IgD-negative memory B cell (primary cell): ENCODE measurements at regions not wholly inside any gene's neighbourhood (a gene's known extent, or its start where the extent isn't known, plus 50 kb on each side); places are given as distances from the start of the nearest gene placed in this dataset.

Experiments
- H3K27ac Mint-ChIP-seq, 3 donors: one replicate each; pipeline ENCODE4 v1.8.0; 2020 to 2022; ENCODE audit warnings: mild to moderate bottlenecking in 3 of 3, mixed read lengths in 3 of 3, moderate library complexity in 1 of 3
- H3K27me3 Mint-ChIP-seq: one replicate; pipeline ENCODE4 v1.8.0; 2021; ENCODE audit warnings: mixed read lengths
- H3K36me3 Mint-ChIP-seq: one replicate; pipeline ENCODE4 v1.8.0; 2020; ENCODE audit warnings: mild to moderate bottlenecking, mixed read lengths
- H3K4me1 Mint-ChIP-seq, 3 donors: one replicate each; pipeline ENCODE4 v1.8.0; 2020 to 2022; ENCODE audit warnings: mixed read lengths in 3 of 3, mild to moderate bottlenecking in 1 of 3
- H3K4me3 Mint-ChIP-seq, 4 donors: one replicate each; pipeline ENCODE4 v1.8.0; 2020 to 2022; ENCODE audit warnings: mild to moderate bottlenecking in 4 of 4, mixed read lengths in 4 of 4, moderate library complexity in 3 of 4
- H3K9me3 Mint-ChIP-seq, 3 donors: one replicate each; pipeline ENCODE4 v1.8.0; 2020 to 2021; ENCODE audit warnings: mixed read lengths in 3 of 3, mild to moderate bottlenecking in 1 of 3

- no peaks in the 10 kb centered on the region for H3K4me1 Mint-ChIP-seq
- H3K27ac Mint-ChIP-seq, result peak overlapping the region in 2 of 3 donors; percentile 27 to 36
- no peak overlapping the region for H3K4me3 Mint-ChIP-seq
- no peaks in the 10 kb centered on the region for H3K36me3 Mint-ChIP-seq
- H3K9me3 Mint-ChIP-seq, result no peaks in the 10 kb centered on the region
- H3K27me3 Mint-ChIP-seq, result no peaks in the 10 kb centered on the region
Observed at GRCh38 chr6:137779982-137780381, 87.1 kb upstream of the TNFAIP3 start.

DNA sequence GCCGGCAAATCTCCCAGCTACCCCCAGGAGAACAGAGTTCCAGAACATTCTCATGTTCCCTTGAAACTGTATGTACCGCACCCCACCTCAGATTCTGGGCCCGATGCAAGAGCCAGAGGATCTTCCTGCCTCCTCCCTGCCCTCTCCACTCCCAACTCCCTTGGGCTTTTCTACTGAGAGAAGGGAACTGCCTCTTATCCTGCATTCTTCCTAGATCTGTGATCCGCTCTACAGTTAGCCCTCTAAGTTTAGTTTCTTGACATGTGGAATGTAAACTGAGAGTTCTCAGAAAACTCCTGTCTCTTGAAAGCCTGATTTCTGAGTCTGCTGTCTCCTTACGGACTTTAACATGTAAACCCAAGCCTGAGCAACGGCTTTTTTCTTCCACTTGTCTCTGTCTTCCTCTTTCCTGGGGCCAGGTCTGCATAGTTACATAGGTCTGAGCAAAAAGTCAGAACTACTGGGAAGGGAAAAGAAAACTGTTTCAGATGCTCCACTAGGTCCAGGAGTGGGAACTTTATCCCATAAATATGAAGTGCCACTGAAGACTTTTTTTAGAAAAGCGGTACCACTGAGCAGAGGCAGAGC, 86.5 kb upstream of the TNFAIP3 start:
- Mint-ChIP-seq H3K9me3 (no peaks in the 10 kb centered on the region), H3K27ac (peak overlapping the region in 1 of 3 donors; percentile 27), H3K27me3 (no peaks in the 10 kb centered on the region), H3K36me3 (no peaks in the 10 kb centered on the region), H3K4me1 (no peaks in the 10 kb centered on the region), H3K4me3 (peak overlapping the region in 1 of 4 donors; percentile 65)

DNA sequence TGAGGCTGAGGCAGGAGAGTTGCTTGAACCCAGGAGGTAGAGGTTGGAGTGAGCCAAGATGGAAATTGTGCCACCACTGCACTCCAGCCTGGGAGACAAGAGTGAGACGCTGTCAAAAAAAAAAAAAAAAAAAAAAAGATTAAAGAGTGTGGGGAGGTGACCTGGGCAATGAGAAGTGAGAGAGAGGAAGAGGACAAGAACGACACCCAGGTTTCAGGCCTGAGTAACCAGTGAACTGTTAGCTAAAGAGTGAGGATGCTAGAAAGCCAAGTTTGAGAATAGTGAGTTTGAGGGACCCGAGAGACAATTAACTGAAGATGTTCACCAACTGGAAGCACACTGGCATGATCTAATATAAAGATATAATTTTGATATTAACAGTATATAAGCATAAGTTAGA, 85.4 kb upstream of the TNFAIP3 start:
- H3K27me3 Mint-ChIP-seq, result no peaks in the 10 kb centered on the region
- H3K27ac Mint-ChIP-seq, result peak overlapping the region in 1 of 3 donors; percentile 32
- H3K4me1 Mint-ChIP-seq, result no peaks in the 10 kb centered on the region
- no peak overlapping the region for H3K4me3 Mint-ChIP-seq
- H3K36me3 Mint-ChIP-seq, result no peaks in the 10 kb centered on the region
- no peaks in the 10 kb centered on the region for H3K9me3 Mint-ChIP-seq

- H3K9me3 Mint-ChIP-seq, result no peaks in the 10 kb centered on the region
- no peaks in the 10 kb centered on the region for H3K27me3 Mint-ChIP-seq
- no peaks in the 10 kb centered on the region for H3K36me3 Mint-ChIP-seq
- no peak overlapping the region for H3K27ac Mint-ChIP-seq
- H3K4me1 Mint-ChIP-seq, result no peaks in the 10 kb centered on the region
- H3K4me3 Mint-ChIP-seq, result no peak overlapping the region
Observed at GRCh38 chr6:137782166-137783039, 84.7 kb upstream of the TNFAIP3 start.

DNA sequence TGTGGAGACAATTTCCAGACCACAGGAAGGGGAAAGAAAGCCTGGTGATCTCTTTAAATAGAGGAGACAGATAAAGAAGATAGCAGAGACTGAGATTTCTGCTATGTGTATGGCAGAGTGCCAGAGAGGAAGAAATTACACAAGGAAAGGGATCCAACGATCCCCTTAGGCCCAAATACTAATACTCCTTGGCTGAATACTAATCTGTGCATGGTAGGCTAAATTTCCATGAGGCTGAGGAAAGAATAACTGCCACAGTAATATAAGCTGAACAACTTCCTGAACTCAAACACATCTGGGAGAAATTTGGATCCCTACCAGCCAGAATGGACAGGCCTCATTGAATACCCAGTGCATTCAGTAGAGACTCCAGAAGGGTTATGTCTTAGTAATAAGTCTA, 83.3 kb upstream of the TNFAIP3 start:
- no peaks in the 10 kb centered on the region for H3K9me3 Mint-ChIP-seq
- H3K4me3 Mint-ChIP-seq, result no peak overlapping the region
- no peaks in the 10 kb centered on the region for H3K4me1 Mint-ChIP-seq
- no peaks in the 10 kb centered on the region for H3K27me3 Mint-ChIP-seq
- no peak overlapping the region for H3K27ac Mint-ChIP-seq
- no peaks in the 10 kb centered on the region for H3K36me3 Mint-ChIP-seq

GRCh38 chr6:137784583-137784982, 82.5 kb upstream of the TNFAIP3 start:
- Mint-ChIP-seq H3K4me1 (peaks cover under 1 to 4% (median 2%) of the 10 kb centered on the region in 3 donors), H3K27ac (no peak overlapping the region), H3K4me3 (no peak overlapping the region), H3K9me3 (no peaks in the 10 kb centered on the region), H3K27me3 (no peaks in the 10 kb centered on the region), H3K36me3 (no peaks in the 10 kb centered on the region)

- Mint-ChIP-seq H3K9me3 (no peaks in the 10 kb centered on the region), H3K4me1 (peaks cover 23 to 25% (median 24%) of the 10 kb centered on the region in 3 donors), H3K4me3 (no peak overlapping the region), H3K36me3 (no peaks in the 10 kb centered on the region), H3K27me3 (no peaks in the 10 kb centered on the region), H3K27ac (no peak overlapping the region)
Observed at GRCh38 chr6:137787016-137787415, 80.0 kb upstream of the TNFAIP3 start.

DNA sequence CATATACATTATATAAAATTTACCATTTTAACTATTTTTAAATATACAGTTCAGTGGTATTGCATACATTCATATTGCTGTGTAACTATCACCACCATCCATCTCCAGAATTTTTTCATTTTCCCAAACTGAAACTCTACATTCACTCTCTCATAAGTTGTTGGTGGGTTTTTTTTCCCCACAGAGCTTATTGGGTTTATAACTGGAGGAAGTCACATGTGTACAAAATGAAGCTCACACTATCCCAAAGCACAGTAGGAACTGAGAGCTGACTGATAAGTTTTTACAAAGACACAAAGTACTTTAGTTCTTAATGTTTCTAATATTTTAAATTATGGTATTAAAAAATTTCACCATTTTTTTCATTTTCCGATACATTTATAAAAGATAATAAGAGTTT, 78.8 kb upstream of the TNFAIP3 start:
- H3K9me3 Mint-ChIP-seq, result no peaks in the 10 kb centered on the region
- peaks cover 23 to 29% (median 27%) of the 10 kb centered on the region in 3 donors for H3K4me1 Mint-ChIP-seq

GRCh38 chr6:137791281-137792159, 75.5 kb upstream of the TNFAIP3 start:
- H3K27me3 Mint-ChIP-seq, result no peaks in the 10 kb centered on the region
- no peak overlapping the region for H3K27ac Mint-ChIP-seq
- no peaks in the 10 kb centered on the region for H3K36me3 Mint-ChIP-seq
- H3K4me3 Mint-ChIP-seq, result peak overlapping the region in 2 of 4 donors; percentile 43 to 80
- H3K9me3 Mint-ChIP-seq, result no peaks in the 10 kb centered on the region
- H3K4me1 Mint-ChIP-seq, result peaks cover 28 to 40% (median 30%) of the 10 kb centered on the region in 3 donors

More for the DNA sequence above, 78.8 kb upstream of the TNFAIP3 start:
- H3K36me3 Mint-ChIP-seq, result no peaks in the 10 kb centered on the region
- no peak overlapping the region for H3K27ac Mint-ChIP-seq
- no peaks in the 10 kb centered on the region for H3K27me3 Mint-ChIP-seq
- H3K4me3 Mint-ChIP-seq, result no peak overlapping the region

DNA sequence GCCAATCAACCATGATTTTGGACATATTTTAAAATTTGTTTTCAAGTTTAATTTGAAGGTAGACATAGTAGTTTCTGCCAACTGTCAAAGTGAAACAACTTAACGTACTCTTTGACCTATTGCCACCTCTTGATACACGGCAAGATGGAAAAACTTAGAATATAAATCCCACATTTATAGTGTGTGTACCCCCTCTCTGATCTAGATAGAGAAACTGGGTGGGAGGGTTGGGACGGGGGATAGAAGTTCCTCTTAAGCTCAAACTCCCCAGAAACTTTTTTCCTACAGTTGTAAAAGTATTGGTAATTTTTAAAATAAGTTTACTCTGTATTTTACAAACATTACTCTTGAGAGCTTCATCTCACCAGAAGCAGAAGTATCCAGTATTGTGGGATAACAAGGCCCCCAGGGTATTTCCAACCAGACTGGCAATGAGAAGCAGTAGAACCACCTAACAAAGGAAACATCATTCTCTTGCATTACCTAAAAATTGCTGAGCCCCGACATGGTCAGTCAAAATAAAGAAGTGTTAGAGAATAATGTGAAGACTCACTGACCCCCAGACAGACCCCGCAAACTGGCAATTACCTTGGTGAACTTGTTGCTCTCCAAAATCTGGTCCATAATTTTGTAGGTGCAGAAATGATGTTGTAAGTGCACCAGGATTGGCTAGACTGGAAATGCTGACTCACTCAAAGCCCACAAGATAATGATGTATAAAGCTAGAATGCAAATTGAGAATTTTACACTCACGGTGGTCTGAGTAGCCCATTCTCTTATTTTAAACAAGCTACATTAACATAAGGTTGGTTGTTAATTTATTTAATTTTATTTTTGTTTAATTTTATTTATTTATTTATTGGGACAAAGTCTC, 74.7 kb upstream of the TNFAIP3 start:
- Mint-ChIP-seq H3K4me3 (peak overlapping the region in 2 of 4 donors; percentile 43 to 80), H3K36me3 (no peaks in the 10 kb centered on the region), H3K27ac (no peak overlapping the region), H3K27me3 (no peaks in the 10 kb centered on the region), H3K9me3 (no peaks in the 10 kb centered on the region), H3K4me1 (peaks cover 28 to 40% (median 30%) of the 10 kb centered on the region in 3 donors)

GRCh38 chr6:137793805-137794515, 73.1 kb upstream of the TNFAIP3 start:
- peaks cover 30 to 40% (median 30%) of the 10 kb centered on the region in 3 donors for H3K4me1 Mint-ChIP-seq
- peak overlapping the region in 1 of 4 donors; percentile 61 for H3K4me3 Mint-ChIP-seq
- no peaks in the 10 kb centered on the region for H3K36me3 Mint-ChIP-seq
- no peaks in the 10 kb centered on the region for H3K27me3 Mint-ChIP-seq
- no peaks in the 10 kb centered on the region for H3K9me3 Mint-ChIP-seq
- H3K27ac Mint-ChIP-seq, result no peak overlapping the region

DNA sequence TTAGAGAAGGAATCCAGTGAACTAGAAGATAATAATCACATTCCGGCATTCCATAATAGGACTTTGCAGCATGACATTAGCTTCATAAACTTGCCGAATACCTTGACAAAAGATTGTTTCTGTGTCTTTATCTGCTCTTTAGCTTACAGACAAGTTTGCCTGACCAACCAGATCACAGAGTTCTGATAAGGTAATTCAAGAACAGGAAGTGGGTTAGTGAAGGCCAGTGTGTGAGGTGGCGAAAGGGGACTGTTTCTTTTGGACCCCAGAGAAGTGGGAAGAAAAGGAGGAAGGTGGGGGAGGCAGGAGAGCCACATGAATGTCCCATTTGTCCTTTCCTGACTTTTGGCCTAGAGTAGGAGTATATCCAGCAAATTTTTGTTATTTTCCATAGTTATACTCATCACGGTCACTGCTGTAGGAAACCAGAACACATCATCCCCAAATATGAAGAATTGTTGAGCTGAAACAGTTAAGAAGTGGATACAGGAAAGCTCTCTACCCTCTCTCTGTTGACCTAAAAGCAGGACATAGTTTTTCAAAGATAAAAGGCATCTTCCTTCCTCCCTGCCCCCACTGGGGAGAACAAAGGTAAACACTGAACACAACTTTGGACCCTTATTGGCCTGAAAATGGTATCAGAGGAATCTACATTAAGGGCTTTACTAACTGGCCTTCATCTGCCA, 72.4 kb upstream of the TNFAIP3 start:
- Mint-ChIP-seq H3K36me3 (no peaks in the 10 kb centered on the region), H3K4me1 (peaks cover 25 to 38% (median 27%) of the 10 kb centered on the region in 3 donors), H3K4me3 (no peak overlapping the region), H3K27me3 (no peaks in the 10 kb centered on the region), H3K27ac (no peak overlapping the region), H3K9me3 (no peaks in the 10 kb centered on the region)

DNA sequence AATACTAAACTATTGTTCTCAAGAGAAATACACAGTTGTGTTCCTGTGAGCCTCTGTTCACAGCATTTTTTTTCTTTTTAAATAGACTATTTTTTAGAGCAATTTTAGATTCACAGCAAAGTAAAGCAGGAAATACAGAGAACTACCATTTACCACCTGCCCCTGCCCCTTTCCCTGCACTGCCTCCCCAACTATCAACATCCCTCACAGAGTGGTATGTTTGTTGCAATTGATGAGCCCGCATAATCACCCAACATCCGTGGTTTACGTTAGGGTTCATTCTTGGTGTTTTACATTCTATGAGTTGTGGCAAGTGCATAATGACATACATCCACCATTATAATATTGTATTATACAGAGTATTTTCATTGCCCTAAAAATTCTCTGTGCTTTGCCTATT, 71.6 kb upstream of the TNFAIP3 start:
- H3K27me3 Mint-ChIP-seq, result no peaks in the 10 kb centered on the region
- H3K4me1 Mint-ChIP-seq, result peaks cover 21 to 29% (median 23%) of the 10 kb centered on the region in 3 donors
- H3K36me3 Mint-ChIP-seq, result no peaks in the 10 kb centered on the region
- H3K27ac Mint-ChIP-seq, result no peak overlapping the region
- H3K9me3 Mint-ChIP-seq, result no peaks in the 10 kb centered on the region
- H3K4me3 Mint-ChIP-seq, result no peak overlapping the region
